Calu3 (cell line): ENCODE measurements at regions not wholly inside any gene's neighbourhood (a gene's known extent, or its start where the extent isn't known, plus 50 kb on each side); places are given as distances from the start of the nearest gene placed in this dataset.

Experiments
- BruUV-seq: library from RNA; stranded (reverse); fragments of 400-500 nt; replicated peaks from 2 replicates; lab custom pipeline; 2021; lab: Mats Ljungman, UMichigan
- CTCF ChIA-PET: fragments of 300-600 bp; sonication (Branson Sonifier 250); formaldehyde crosslinking; loops from one replicate; lab custom pipeline; 2022; ENCODE audit warnings: antibody characterized with exemption; lab: Charles Lee
- DNase-seq: peaks from one replicate; pipeline ENCODE4 v3.0.0; 2022
- H3K27ac Mint-ChIP-seq: one replicate; pipeline ENCODE4 v1.8.0; 2022; ENCODE audit warnings: mixed read lengths; ENCODE audit not compliant: unreplicated experiment
- H3K27me3 Mint-ChIP-seq: one replicate; pipeline ENCODE4 v1.8.0; 2022; ENCODE audit warnings: mixed read lengths; ENCODE audit not compliant: unreplicated experiment
- H3K36me3 Mint-ChIP-seq: one replicate; pipeline ENCODE4 v1.8.0; 2022; ENCODE audit warnings: mild to moderate bottlenecking, moderate library complexity, mixed read lengths; ENCODE audit not compliant: insufficient read depth, unreplicated experiment
- H3K4me1 Mint-ChIP-seq: one replicate; pipeline ENCODE4 v1.8.0; 2022; ENCODE audit warnings: mild to moderate bottlenecking, low read depth, mixed read lengths; ENCODE audit not compliant: unreplicated experiment
- H3K4me3 Mint-ChIP-seq: one replicate; pipeline ENCODE4 v1.8.0; 2022; ENCODE audit warnings: mild to moderate bottlenecking, low read depth, moderate library complexity, mixed read lengths; ENCODE audit not compliant: unreplicated experiment
- H3K9me3 Mint-ChIP-seq: one replicate; pipeline ENCODE4 v1.8.0; 2022; ENCODE audit warnings: low read depth, mixed read lengths; ENCODE audit not compliant: unreplicated experiment
- intact Hi-C: fragments of 100-400 bp; cut with micrococcal nuclease; formaldehyde crosslinking; loops from one replicate; pipeline ENCODE4 v1.10.0; 2022; ENCODE audit not compliant: unreplicated experiment
- TF ChIP-seq, protein P1 (sequence below): fragments of 200-600 bp; IDR thresholded peaks from one replicate; pipeline ENCODE4 v1.8.0; 2022; ENCODE audit warnings: antibody characterized with exemption; ENCODE audit not compliant: unreplicated experiment

DNA sequence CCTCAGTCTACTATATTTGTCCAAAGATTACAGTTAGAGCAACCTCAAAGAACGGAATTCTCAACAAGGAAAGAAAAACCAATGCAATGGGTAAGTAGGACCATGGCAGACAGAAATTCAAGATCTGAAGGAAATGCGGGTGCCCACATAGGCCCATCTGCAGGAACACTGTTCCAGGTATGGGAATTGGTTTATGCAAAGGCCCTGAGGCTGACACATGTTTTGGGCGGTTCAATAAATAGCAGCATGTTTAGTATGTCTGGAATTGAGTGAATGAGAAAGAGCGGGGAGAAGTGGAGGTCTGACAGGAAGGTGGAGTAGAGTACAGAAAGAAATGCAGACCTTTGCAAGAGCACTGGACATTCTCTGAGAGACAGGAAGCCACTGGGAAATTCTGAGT is 164.7 kb upstream of the KLF12 start:
- H3K4me1 Mint-ChIP-seq = no peaks in the 10 kb centered on the region
- H3K27me3 Mint-ChIP-seq = no peaks in the 10 kb centered on the region
- no TSS peak for BruUV-seq
- H3K36me3 Mint-ChIP-seq = no peaks in the 10 kb centered on the region
- no peak for DNase-seq
- TF ChIP-seq, protein P1, sequence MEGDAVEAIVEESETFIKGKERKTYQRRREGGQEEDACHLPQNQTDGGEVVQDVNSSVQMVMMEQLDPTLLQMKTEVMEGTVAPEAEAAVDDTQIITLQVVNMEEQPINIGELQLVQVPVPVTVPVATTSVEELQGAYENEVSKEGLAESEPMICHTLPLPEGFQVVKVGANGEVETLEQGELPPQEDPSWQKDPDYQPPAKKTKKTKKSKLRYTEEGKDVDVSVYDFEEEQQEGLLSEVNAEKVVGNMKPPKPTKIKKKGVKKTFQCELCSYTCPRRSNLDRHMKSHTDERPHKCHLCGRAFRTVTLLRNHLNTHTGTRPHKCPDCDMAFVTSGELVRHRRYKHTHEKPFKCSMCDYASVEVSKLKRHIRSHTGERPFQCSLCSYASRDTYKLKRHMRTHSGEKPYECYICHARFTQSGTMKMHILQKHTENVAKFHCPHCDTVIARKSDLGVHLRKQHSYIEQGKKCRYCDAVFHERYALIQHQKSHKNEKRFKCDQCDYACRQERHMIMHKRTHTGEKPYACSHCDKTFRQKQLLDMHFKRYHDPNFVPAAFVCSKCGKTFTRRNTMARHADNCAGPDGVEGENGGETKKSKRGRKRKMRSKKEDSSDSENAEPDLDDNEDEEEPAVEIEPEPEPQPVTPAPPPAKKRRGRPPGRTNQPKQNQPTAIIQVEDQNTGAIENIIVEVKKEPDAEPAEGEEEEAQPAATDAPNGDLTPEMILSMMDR = no peak
- CTCF ChIA-PET = no interaction called here
- H3K9me3 Mint-ChIP-seq = no peaks in the 10 kb centered on the region
- no peak overlapping the region for H3K27ac Mint-ChIP-seq
- intact Hi-C loops = no loop called here
- H3K4me3 Mint-ChIP-seq = no peak overlapping the region

DNA sequence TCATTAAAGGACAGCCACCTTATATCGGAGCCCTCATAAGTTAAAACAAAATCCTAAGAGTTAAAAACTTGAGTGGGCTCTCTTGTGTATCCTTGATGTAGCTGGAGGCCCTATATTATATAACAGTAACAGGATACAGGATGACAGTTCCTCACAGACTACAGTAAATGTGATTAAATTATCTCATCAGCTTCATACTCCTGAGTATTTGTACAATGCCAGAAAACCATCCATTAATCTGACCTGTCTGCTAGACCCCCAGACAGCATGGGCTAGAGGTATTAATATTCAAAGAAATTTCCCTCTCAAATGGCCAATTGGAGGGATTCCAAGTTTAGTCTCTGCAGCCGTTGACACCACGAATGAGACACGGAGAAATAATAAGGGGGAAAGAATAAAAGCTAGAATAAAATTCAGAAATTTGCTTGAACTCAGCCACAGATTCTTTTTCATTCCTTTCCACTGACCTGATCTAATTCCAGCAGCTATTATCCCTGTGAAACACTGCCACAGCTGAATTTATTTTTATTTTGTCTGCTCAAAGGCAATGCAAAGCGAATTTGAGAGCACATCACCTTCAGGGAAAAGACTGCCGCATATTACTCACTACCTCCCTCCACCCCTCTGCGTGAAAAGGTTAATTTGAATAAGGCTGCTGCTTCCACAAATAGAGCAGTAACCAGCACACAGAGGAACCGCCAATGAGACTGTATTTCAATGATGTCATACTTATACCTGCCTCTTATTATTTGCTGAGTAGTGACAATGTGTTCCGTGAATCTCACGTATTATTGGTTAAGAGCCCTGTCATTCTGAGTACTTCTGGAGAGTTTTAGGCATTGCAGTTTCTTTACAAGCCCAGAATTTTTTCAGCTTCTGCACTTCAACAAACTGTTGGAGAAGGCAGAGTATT is 155.9 kb upstream of the KLF12 start:
- H3K4me1 Mint-ChIP-seq = peaks cover 17% of the 10 kb centered on the region
- H3K4me3 Mint-ChIP-seq = no peak overlapping the region
- TF ChIP-seq, protein P1 = no peak
- no peaks in the 10 kb centered on the region for H3K36me3 Mint-ChIP-seq
- no peaks in the 10 kb centered on the region for H3K9me3 Mint-ChIP-seq
- no TSS peak for BruUV-seq
- intact Hi-C loops = loop anchor here (1.0 to 10.0 kb wide), 2 partner anchors 32 to 535 kb away; no protein-coding TSS in a partner anchor
- DNase-seq = no peak
- H3K27ac Mint-ChIP-seq = no peak overlapping the region
- CTCF ChIA-PET = no interaction called here
- no peaks in the 10 kb centered on the region for H3K27me3 Mint-ChIP-seq

DNA sequence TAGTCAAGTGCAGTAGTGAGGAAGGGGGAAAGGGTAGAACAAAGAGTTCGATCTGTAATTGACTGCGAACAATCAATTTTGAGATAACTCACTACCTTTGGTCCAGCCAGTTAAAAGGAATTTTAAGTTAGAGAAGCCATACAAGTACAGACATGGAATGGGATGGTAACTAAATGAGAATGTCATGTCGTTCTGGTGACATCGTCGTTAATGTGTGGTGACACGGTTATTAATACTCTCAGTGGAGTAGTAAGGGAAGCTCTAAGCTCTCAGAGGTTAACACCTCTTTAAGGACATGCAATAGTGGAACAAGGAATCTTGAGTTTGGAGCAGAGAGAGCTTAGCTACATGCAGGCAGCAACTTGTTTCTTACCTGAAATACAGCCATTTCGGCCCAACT is 154.9 kb upstream of the KLF12 start:
- Mint-ChIP-seq H3K36me3 (no peaks in the 10 kb centered on the region), H3K27me3 (no peaks in the 10 kb centered on the region), H3K9me3 (no peaks in the 10 kb centered on the region), H3K27ac (no peak overlapping the region), H3K4me3 (no peak overlapping the region), H3K4me1 (peaks cover 17% of the 10 kb centered on the region)
- CTCF ChIA-PET = interaction anchor here (0.5 kb wide), 1 partner anchor 453 kb away, joined by 4 read pairs; no protein-coding TSS in a partner anchor
- BruUV-seq = no TSS peak
- TF ChIP-seq, protein P1 = no peak
- no peak for DNase-seq
- intact Hi-C loops = loop anchor here (10.0 kb wide), 1 partner anchor 534 kb away; no protein-coding TSS in a partner anchor

DNA sequence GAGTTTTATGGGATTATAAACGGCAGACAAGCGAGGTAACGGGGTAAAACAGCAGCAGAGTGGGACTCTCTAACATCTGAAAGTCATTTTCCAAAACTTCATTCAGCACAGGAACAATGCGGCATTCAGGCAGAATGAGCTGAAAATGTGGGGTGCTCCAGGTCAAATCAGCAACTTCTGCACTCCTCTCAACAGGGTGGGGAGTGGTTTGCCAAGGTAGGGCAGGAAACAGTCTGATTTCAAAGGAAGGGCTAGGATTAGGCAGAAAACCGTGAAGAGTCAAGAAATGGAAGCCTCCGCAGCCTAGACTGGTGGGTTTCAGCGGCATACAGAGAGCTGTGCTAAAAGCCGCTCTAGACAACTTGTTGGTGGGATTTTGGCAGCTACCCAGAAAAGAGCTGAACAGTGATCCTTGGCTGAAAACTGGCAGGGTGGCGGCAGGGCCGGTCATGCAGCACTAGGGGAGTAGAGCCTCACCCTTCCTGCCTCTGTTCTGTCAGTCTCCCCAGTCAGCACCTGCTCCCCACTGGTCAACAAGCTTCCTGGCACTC is 154.2 kb upstream of the KLF12 start:
- no peaks in the 10 kb centered on the region for H3K27me3 Mint-ChIP-seq
- TF ChIP-seq, protein P1 = no peak
- BruUV-seq = no TSS peak
- peaks cover 17% of the 10 kb centered on the region for H3K4me1 Mint-ChIP-seq
- CTCF ChIA-PET = interaction anchor here (0.5 to 0.7 kb wide), 3 partner anchors 266 to 452 kb away, joined by 3 to 4 read pairs (median 3); no protein-coding TSS in a partner anchor
- H3K36me3 Mint-ChIP-seq = no peaks in the 10 kb centered on the region
- H3K4me3 Mint-ChIP-seq = peak overlapping the region; percentile 62
- DNase-seq = peak; percentile 1
- no peak overlapping the region for H3K27ac Mint-ChIP-seq
- intact Hi-C loops = loop anchor here (10.0 kb wide), 1 partner anchor 534 kb away; no protein-coding TSS in a partner anchor
- H3K9me3 Mint-ChIP-seq = no peaks in the 10 kb centered on the region
